ACHN (cell line): ENCODE measurements at regions not wholly inside any gene's neighbourhood (a gene's known extent, or its start where the extent isn't known, plus 50 kb on each side); places are given as distances from the start of the nearest gene placed in this dataset.
A peak's percentile ranks its signal among the peaks of the same experiment; 100 is the strongest.
"Not testable (repeated sequence)": the region's sequence is repeated elsewhere in the genome, so short reads cannot be mapped to it uniquely, and the experiment has no call there.

ENCODE experiments used
- DNase-seq: peaks from one replicate; pipeline ENCODE4 v3.0.0-alpha.2; 2015
- in situ Hi-C: cut with HindIII; loops from 2 replicates; pipeline ENCODE4 v1.10.0; 2017; ENCODE audit warnings: low sequenced_read_pairs, low pct_ligation_motif_present, low pct_unique_long_range_greater_than_20kb

DNA sequence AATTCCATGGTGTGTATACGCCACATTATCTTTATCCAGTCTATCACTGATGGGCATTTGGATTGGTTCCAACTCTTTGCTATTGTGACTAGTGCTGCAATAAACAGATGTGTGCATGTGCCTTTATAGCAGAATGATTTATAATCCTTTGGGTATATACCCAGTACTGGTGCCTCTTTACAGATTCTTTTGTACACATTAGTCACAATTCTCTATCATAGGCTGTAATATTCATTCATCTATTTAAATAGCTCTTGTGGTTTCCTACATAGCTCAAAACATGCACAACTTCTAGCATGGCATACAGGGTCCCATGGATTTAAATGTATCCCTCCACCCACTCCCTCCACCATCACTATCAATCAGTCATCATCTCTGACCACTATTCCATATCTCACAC lies 324.1 kb upstream of the CADM2 start:
- in situ Hi-C loops = no loop called here

DNA sequence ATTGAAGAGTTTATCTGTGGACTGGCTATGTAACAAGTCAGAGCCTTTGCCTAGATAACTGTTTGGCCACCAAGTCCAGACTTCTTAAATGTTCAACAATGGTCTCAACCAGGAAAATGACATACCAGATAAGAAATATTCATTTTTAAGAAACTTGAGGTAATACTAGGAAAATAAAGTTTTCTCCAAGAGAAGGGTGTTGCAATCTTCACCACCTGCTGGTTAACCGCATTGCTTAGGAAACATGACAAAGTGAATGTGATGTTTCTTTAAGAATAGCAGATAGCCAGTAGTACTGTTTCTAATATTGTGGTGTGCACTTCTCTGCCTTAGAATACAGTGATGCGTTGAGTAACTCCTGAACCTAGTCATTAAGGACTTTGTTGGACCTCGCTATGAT lies 321.5 kb upstream of the CADM2 start:
- in situ Hi-C loops = no loop called here
- DNase-seq = no peak

More for the DNA sequence above, 324.1 kb upstream of the CADM2 start:
- no peak for DNase-seq

DNA sequence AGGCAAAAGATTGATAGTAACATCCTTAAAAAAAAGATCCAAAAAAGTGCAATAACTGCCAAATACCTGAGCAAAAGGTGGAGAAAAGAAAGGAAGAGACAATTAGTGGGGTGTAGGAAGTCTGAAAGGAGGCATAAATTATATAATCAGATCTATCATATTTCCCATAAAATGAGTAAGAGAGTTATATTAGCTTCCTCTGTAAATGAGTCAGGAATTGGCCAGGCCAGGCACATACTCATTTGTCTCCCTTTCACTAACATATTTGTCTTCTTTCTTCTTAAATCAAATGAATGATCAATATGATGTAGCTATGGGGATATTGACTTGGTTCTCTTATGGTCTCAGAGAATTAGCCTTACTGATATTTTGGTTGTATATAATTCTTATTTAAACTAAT lies 292.3 kb upstream of the CADM2 start:
- in situ Hi-C loops = no loop called here
- DNase-seq = no peak

DNA sequence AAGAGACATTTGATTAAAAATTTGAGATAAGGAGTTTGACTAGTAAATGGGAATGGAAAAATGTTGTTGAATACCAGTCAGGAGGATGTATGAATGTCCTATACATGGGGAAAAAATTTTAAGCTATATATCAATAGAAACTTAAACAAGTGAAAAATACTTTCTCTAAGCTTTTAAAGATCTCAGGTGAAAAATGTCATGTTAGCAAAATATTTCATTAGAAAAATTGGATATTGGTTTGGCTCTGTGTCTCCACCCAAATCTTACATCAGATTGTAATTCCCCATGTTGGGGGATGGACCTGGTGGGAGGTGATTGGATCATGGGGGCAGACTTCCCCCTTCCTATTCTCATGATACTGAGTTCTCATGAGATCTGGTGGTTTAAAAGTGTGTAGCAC lies 279.6 kb upstream of the CADM2 start:
- DNase-seq = no peak
- in situ Hi-C loops = no loop called here

DNA sequence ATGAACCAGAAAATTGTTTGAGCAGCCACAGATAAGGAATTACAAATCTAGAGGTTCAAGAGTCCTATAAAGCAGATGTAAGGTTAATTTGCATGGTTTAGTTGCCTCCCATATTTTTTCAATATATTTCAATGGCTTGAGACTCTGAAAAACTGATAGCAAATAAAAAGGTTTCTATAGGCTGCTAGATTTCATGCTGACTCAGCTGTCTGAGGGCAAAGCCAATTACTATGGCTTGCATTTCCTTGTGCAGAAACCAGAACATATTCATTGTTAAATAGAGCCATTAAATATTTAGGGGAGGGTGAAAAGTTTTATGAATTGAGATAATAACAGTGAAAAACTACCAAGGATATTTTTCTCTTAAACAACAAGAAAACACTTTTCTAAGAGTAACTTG lies 278.1 kb upstream of the CADM2 start:
- in situ Hi-C loops = no loop called here
- no peak for DNase-seq

DNA sequence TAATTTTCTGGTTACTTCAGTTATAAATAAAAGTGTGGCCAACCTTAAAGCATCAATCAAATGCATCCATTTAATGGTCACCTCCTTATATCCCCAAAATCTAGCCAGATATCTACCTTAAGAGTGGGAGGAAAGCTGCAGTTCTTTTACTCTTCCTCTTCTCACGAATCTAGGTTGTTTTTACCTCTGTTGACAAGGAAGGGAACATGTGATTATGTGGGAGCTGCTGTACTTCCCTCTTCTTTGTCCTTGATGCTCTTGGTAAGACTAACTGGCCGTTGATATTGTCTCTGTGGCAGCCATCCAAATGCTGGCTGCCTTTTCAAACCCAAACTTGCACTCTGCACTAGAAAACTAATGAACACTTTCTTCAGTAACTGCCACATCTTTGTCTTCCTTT lies 275.3 kb upstream of the CADM2 start:
- DNase-seq = no peak
- in situ Hi-C loops = no loop called here

DNA sequence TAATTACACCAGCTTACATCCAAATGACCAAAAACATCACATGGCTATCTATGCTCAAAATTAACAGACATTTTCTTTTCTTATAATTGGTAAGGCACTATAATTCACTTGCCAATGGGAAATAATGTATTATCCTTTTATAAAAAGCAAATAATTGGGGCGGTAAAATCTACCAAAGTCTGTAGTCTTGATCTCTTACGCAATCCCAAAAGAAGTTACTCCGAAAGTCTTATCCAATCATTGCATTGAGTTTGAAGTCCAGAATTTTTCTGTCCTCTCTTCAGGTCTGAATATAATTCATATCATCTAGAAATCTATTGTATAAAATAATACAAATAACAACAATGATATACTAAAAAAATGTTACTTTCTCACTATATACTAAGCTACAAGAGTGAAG lies 273.3 kb upstream of the CADM2 start:
- no peak for DNase-seq
- in situ Hi-C loops = no loop called here

DNA sequence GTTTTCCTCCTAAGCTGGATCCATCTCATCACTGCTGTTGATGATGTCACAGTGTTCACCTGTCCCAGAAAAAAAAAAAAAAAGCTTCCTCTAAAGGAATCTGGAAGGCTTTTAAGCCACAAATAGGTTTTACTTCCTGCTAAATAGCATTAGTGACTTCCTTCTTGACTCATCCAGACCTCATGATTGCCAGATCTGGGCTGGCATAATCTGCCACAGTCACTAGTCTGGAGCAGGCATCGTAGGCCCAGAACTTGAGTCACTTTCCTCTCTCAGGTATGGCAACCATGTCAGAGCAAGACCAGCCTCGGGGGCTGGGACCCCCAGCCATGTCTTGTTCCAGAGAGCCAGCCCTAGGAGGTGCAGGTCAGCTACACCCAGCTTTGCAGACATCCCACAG lies 266.5 kb upstream of the CADM2 start:
- no peak for DNase-seq
- in situ Hi-C loops = no loop called here

DNA sequence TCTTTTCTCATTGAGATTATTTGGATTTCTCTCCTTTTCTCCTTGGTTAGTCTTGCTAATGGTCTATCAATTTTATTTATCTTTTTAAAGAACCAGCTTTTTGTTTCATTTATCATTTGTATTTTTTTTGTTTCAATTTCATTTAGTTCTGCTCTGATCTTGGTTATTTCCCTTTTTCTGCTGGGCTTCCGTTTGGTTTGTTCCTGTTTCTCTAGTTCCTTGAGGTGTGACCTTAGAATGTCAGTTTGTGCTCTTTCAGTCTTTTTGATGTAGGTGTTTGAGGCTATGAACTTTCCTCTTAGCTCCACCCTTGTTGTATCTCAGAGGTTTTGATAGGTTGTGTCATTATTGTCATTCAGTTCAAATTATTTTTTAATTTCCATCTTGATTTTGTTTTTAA lies 248.5 kb upstream of the CADM2 start:
- DNase-seq, in situ Hi-C loops: not testable (repeated sequence)

DNA sequence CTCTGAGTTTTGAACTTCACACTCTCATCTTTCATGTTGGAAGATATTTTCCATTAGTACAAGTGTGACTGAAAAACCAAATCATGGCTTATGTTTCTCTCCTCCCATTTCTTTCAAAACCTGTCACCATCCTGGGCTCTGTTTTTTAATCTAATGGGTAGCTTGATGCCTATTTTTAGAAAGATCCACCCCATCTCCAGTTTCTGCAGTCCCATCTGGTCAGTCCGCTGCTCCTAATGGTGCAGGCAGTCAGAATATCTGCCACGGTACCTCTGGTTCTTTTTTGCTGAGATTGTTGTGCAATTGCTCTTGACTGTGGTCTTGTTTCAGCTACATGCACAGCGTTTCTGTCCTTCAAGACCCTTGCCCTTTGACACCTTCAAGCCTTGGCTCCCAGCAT lies 240.9 kb upstream of the CADM2 start:
- in situ Hi-C loops = no loop called here
- DNase-seq = no peak

DNA sequence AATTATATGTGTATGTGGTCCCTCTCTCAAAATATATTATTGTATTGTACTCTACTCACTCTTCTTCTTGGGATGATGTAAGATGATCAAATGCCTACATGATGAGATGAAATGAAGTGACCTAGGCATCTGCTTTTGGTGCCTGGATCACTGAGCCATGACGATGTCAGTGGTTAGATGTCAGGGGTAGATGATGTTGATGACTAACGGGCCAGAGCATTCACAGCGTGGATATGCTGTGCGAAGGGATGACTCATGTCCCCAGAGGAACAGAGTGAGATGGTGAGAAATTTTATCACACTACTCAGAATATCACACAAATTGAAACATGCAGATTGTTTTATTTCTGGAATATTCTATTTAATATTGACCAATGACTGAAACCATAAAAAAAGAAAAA lies 233.9 kb upstream of the CADM2 start:
- DNase-seq = peak; percentile 88
- in situ Hi-C loops = no loop called here

DNA sequence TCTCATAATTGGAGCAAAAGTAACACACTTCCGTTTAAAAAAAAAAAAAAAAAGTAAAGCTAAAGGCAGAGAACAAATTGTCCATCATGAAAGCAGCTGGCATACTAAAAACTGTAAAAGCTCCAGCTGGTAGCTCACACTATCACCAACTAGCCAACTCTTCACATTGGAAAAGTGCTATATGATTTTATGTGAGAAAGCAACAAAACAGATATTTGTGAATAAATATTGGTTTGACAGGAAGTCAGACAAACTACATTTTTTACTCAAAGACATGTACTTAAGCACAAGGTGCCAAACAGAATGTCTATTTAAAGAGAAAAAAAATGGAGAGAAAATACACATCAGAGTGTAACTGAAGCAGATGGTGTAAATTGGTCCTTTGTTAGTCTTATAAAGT lies 231.2 kb upstream of the CADM2 start:
- no peak for DNase-seq
- in situ Hi-C loops = no loop called here

DNA sequence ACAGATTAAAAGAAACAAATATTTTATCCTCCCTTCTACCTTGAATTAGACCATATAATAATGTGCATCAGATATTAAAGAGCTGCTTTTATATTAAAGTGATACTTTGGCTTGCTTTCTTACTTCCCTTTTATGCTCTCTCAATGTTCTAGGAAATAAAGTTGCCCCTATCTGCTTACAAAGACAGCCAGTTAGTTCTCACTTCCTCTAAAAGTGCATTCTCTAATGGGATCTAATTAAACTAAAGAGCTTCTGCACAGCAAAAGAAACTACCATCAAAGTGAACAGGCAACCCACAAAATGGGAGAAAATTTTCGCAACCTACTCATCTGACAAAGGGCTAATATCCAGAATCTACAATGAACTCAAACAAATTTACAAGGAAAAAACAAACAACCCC lies 224.1 kb upstream of the CADM2 start:
- in situ Hi-C loops, DNase-seq: not testable (repeated sequence)

DNA sequence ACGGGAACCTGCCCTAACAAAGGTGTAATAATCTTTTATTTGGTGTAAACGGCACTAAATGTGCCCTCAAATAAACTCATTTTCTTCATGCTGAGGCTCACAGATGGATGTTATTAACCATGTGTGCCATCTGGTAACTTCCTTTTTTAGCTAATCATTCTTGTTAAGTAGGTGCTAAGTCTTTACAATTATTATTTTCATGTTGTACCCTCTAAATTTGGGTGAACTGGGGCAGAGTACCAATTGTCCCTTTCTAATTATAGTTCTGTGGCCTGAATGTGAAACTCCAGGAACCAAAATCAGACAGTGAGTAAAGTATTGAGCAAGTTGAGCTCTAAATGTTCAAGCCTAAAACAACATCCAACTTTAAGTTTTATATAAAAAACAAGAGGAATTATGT lies 220.7 kb upstream of the CADM2 start:
- in situ Hi-C loops = no loop called here
- DNase-seq = no peak

DNA sequence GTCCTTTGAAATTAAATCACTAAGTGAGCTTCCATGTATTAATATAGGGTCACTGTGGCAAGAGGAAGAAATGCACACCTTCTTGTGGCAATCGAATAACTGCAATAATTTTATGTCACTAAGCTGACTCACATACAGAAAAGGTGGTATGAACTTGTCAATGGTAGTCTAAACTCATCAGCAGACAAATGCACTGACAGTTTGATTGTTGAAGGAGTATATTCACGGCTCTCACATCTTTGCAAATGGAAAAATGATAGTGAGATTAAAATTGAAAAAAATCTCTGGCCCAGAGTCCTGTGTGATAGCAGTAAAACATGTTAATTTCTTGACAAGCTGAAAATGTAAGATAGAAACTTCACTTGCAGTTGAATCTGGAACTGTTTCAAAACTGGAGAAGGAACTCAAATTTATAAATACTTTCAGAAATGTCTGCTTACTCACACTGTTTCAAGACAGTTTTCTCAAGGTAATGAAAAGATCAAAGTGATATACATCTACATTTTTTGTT lies 215.8 kb upstream of the CADM2 start:
- in situ Hi-C loops = no loop called here
- no peak for DNase-seq

DNA sequence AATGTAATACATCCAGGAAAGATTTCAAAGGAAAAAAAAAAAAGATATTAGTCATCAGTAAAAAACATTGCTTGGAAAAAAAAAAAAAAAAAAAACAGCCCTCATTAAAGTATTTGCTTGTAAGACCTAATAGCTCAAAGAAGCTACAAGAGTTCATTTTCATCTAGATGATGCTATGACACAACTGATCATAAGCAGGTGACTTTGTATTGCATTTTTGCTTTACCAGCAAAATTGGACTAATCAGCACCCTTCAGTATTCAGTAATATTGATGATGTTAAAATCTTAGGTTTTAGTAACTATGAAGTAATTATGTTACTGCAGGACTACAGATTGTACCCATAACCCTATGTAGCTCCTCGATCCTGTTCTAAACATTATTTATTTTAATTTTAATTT lies 214.7 kb upstream of the CADM2 start:
- no peak for DNase-seq
- in situ Hi-C loops = no loop called here

DNA sequence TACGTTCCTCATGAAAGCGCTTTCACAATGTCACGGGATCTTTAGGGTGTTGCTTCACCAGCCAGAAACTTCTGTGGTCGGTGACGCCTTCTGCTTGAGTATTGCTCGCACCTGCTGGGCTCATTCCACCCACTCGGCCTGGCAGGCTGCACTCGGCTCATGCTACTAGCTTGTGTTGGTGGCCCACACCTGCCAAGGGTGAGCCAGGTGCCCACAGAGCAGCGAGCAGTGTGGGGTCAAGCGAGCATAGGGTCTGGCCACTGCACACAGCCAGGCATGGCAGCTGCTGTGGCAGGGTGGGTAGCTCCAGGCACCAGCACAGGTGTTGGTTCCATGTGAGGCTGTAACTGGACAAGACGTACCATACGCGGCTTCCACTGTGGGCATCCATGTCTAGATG lies 202.9 kb upstream of the CADM2 start:
- DNase-seq = no peak
- in situ Hi-C loops = no loop called here

DNA sequence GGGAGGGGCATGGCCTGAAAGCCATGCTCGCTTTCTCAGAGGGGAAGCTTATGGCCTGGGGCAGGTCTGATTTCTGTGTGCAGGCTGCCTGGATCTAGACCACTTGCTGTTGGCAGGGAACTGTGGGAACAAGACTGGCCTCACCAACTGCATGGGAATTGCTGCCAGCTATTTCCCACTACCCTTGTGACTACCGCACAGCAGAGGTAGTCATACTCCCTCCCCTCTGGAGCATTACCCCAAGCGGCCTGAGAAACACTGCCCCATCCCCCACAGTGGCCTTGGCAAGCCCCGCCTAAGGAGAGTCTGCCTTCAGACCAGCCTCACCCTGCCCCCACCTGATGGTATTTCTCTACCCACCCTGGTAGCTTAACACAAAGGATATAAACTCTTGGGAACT lies 199.4 kb upstream of the CADM2 start:
- no peak for DNase-seq
- in situ Hi-C loops = no loop called here

DNA sequence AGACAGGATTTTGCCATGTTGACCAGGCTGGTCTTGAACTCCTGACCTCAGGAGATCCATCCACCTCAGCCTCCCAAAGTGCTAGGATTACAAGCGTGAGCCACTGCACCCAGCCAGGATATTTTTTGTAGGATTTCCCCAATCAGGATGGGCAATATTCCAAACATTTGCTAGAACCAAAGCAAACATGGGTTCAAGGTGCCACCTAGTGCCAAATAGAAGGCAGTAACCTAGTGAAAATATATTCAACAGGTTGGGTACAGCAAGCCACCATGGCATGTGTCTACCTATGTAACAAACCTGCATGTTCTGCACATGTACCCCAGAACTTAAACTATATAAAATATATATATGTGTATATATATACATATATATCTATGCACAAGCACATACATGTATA lies 185.9 kb upstream of the CADM2 start:
- in situ Hi-C loops = no loop called here
- DNase-seq = peak; percentile 48

DNA sequence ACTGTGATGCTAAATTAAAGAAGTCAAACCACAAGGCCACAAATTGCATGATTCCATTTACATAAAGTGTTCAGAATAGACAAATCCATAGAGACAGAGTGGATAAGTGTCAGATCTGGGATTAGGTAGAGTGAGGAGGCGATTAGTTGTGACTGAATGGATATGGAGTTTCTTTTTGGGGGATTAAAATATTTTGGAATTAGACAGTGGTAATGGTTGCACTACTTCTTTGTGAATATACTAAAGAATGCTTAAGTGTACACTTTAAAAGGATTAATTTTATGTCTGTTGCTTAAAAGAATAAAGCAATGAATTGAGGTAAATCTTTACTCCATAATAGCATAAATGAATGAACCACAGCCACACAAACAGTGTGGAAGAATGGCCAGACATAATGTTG lies 175.5 kb upstream of the CADM2 start:
- no peak for DNase-seq
- in situ Hi-C loops = no loop called here

DNA sequence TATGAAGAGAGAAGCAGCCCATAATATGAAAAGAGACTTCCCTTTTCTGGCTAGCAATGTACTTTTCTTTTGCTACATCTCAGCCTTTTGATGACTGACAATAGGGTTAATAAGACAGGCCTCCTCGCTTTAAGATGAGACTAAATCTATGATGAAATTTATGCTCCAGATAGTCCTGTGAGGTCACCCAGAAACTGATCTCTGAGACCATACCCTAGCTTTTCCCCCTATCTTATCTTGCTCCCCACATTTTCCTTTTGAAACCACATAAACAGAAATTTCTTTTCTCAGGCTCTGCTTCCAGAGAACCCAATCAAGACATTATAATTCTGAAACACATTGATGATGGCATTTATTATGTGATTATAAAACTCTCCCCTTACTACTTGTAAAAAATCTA lies 168.8 kb upstream of the CADM2 start:
- DNase-seq = no peak
- in situ Hi-C loops = no loop called here
